Stomach smooth muscle (tissue), 2 donors: ENCODE measurements at regions not wholly inside any gene's neighbourhood (a gene's known extent, or its start where the extent isn't known, plus 50 kb on each side); places are given as distances from the start of the nearest gene placed in this dataset.
"Not testable (repeated sequence)": the region's sequence is repeated elsewhere in the genome, so short reads cannot be mapped to it uniquely, and the experiment has no call there.

Source experiments
- H3K27ac ChIP-seq: one replicate; pipeline ENCODE4 v1.7.0; 2013; ENCODE audit warnings: mild to moderate bottlenecking, low read length, inconsistent platforms
- H3K27me3 ChIP-seq, 2 donors: one replicate each; pipeline ENCODE4 v1.7.0; 2013; ENCODE audit warnings: low read length in 2 of 2; ENCODE audit not compliant: insufficient read depth in 2 of 2, control insufficient read depth in 1 of 2
- H3K36me3 ChIP-seq, 2 donors: one replicate each; pipeline ENCODE4 v1.7.0; 2013; ENCODE audit warnings: low read length in 2 of 2; ENCODE audit not compliant: control insufficient read depth in 2 of 2, insufficient read depth in 2 of 2
- H3K4me1 ChIP-seq: one replicate; pipeline ENCODE4 v1.7.0; 2013; ENCODE audit warnings: low read length; ENCODE audit not compliant: control insufficient read depth, insufficient read depth
- H3K4me3 ChIP-seq, 2 donors: one replicate each; pipeline ENCODE4 v1.7.0; 2013; ENCODE audit warnings: low read length in 2 of 2
- H3K9ac ChIP-seq, 2 donors: one replicate each; pipeline ENCODE4 v1.7.0; 2013; ENCODE audit warnings: low read length in 2 of 2, mild to moderate bottlenecking in 1 of 2
- H3K9me3 ChIP-seq, 2 donors: one replicate each; pipeline ENCODE4 v1.7.0; 2013; ENCODE audit warnings: low read length in 2 of 2; ENCODE audit not compliant: control insufficient read depth in 2 of 2
- donor health status: healthy.
- donor health status: Pancreatic carcinoma.

DNA sequence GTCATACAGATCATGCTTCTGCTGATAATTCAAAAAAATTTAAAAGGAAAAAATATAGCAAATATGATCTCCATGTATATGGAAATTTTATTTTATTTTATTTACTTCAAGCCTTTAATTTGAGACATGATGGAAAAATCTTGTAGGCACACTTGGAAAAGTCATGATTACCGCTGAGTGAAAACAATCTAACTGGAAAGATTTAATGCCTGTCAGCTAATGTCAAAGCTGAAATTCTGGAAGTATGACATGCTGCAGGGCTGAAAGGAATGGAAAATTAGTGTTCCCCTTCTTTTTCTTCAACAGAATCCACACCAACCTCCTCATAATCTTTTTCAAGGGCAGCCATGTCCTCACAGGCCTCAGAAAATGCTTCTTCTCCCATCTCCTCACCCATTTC, 58.2 kb downstream of the RPRM start:
- H3K4me3 ChIP-seq = no peak overlapping the region
- H3K9ac ChIP-seq = no peak overlapping the region
- no peaks in the 10 kb centered on the region for H3K4me1 ChIP-seq
- peaks cover 0 to 2% of the 10 kb centered on the region in 2 donors for H3K9me3 ChIP-seq
- no peak overlapping the region for H3K27ac ChIP-seq
- no peaks in the 10 kb centered on the region for H3K27me3 ChIP-seq
- no peaks in the 10 kb centered on the region for H3K36me3 ChIP-seq

DNA sequence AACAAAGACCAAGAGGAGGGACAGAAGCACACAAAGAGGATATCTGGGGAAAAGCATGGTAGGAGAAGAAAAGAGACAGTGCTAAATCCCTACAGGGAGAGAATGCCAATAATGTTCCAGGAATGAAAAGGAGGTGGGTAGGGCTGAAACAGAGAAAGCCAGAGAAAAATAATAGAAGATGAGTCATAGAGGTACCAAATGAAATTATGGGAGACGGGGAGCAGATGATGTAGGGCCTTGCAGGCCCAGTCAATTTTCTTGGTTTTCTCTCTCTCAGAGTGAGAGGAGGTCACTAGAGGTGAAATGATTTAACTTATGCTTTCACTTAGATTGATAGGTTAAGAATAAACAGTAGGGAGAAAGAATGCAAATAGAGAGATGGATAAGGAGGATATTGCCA, 61.5 kb downstream of the RPRM start:
- Histone ChIP-seq H3K36me3 (no peaks in the 10 kb centered on the region), H3K27ac (no peak overlapping the region), H3K27me3 (no peaks in the 10 kb centered on the region), H3K4me1 (no peaks in the 10 kb centered on the region), H3K9me3 (peaks cover 0 to 2% of the 10 kb centered on the region in 2 donors), H3K4me3 (no peak overlapping the region), H3K9ac (no peak overlapping the region)

DNA sequence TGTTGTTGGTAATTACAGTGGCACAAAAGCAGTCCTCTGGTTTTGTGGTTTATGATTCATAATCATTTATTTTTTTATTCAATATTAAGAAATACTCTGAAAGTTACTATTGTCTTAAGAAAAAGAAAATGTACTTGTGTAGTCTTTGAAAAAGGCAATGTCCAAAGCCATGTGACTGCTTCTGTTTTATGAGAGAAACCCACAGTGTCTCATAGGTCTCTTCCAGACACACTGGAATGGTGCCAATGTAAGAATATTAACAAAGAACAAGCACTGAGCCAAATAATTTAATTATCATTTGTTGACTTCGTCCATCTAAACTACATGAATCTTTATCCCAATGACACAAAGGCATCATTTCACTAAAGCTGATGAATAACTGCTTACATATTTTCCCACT, 62.5 kb downstream of the RPRM start:
- H3K4me1 ChIP-seq = no peaks in the 10 kb centered on the region
- no peaks in the 10 kb centered on the region for H3K36me3 ChIP-seq
- H3K27ac ChIP-seq = no peak overlapping the region
- H3K9me3 ChIP-seq = peaks cover 0 to under 1% of the 10 kb centered on the region in 2 donors
- no peak overlapping the region for H3K4me3 ChIP-seq
- no peaks in the 10 kb centered on the region for H3K27me3 ChIP-seq
- no peak overlapping the region for H3K9ac ChIP-seq

DNA sequence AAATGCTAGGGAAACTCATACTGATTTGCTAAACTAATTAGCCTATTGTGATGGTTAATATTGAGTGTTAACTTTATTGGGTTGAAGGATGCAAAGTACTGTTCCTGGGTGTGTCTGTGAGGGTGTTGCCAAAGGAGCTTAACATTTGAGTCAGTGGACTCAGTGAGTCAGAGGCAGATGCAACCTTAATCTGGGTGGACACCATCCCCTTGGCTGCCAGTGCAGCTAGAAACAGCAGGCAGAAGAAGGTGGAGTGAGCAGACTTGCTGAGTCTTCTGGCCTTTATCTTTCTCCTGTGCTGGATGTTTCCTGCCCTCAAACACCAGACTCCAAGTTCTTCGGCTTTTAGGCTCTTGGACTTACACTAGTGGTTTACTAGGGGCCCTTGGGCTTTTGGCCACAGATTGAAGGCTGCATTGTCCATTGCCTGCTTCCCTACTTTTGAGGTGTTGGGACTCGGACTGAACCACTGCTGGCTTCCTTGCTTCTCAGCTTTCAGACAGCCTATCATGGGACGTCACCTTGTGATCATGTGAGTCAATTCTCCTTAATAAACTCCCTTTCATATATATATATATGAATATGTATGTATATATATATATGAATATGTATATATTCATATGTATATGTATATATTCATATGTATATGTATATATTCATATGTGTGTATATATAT, 69.7 kb downstream of the RPRM start:
- Histone ChIP-seq H3K36me3 (no peaks in the 10 kb centered on the region), H3K27me3 (no peaks in the 10 kb centered on the region), H3K27ac (no peak overlapping the region), H3K9ac (no peak overlapping the region), H3K9me3 (no peaks in the 10 kb centered on the region), H3K4me3 (no peak overlapping the region), H3K4me1 (no peaks in the 10 kb centered on the region)

DNA sequence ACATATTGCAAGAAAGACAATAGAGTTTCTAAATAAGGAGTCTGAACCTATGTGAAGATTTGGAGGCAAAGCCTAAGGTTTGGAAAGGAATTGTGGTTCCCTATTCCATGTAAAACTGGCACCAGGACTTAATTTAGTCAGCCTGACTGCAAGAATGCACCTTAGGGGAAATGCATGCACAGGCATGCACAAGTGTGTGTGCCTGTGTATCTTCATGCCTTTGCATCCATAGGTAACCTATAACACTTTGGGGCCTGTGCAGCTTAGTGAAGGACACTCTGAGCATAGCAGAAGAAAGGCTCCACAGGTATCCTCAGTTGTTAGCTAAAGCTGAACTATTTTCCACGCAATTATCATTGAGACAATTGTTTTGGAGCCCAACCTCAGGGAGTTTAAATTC, 73.4 kb downstream of the RPRM start:
- H3K27me3 ChIP-seq = no peaks in the 10 kb centered on the region
- H3K27ac ChIP-seq = no peak overlapping the region
- H3K36me3 ChIP-seq = no peaks in the 10 kb centered on the region

DNA sequence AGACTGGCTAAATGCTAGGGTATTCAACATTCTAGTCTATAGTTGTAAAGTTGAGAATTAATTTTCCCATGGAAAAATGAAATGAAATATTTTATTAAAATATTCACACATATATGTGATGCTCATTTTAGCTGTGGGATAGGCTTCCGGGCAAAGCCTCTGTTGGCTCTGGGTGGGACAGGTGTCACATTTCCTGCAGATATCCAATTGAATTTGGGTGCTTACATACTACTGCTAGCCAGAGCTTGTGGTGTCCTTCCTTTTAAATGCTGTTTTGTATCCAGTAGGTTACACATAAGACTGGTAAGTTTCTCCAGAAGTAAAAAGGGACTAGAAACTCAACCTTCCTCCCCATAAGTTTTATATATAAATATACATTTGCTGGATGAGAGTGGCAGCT, 73.8 kb downstream of the RPRM start:
- H3K27me3 ChIP-seq = no peaks in the 10 kb centered on the region
- no peaks in the 10 kb centered on the region for H3K4me1 ChIP-seq
- H3K9me3 ChIP-seq = no peaks in the 10 kb centered on the region
- no peak overlapping the region for H3K4me3 ChIP-seq
- H3K9ac ChIP-seq = no peak overlapping the region
- no peak overlapping the region for H3K27ac ChIP-seq
- H3K36me3 ChIP-seq = no peaks in the 10 kb centered on the region

More for the DNA sequence above, 73.4 kb downstream of the RPRM start:
- Histone ChIP-seq H3K9me3 (no peaks in the 10 kb centered on the region), H3K4me1 (no peaks in the 10 kb centered on the region), H3K4me3 (no peak overlapping the region), H3K9ac (no peak overlapping the region)

DNA sequence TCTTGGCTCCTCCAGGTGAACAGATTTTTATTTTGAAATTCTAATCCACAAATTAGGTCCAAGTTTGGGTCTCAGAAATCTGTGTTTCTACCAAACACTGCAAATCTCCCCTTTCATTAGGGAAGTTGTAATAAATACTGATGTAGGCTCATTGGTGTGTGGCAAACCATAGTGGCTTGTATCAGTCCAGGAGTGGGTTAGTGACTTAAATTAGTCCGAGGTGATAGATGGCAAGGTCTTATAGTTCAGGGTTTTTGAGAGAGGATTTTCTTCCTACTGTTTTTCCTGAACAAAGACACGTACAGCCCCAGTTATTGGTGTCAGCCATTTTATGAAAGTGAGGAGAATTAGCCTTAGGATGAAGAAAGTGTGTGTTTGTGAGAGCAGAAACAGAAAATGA, 74.6 kb downstream of the RPRM start:
- no peak overlapping the region for H3K4me3 ChIP-seq
- no peaks in the 10 kb centered on the region for H3K9me3 ChIP-seq
- no peaks in the 10 kb centered on the region for H3K36me3 ChIP-seq
- no peaks in the 10 kb centered on the region for H3K4me1 ChIP-seq
- H3K27ac ChIP-seq = no peak overlapping the region
- no peaks in the 10 kb centered on the region for H3K27me3 ChIP-seq
- H3K9ac ChIP-seq = no peak overlapping the region

DNA sequence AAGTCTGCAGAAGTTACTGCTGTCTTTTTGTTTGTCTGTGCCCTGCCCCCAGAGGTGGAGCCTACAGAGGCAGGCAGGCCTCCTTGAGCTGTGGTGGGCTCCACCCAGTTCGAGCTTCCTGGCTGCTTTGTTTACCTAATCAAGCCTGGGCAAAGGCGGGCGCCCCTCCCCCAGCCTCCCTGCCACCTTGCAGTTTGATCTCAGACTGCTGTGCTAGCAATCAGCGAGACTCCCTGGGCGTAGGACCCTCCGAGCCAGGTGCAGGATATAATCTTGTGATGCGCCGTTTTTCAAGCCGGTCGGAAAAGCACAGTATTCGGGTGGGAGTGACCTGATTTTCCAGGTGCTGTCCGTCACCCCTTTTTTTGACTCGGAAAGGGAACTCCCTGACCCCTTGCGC, 75.2 kb downstream of the RPRM start:
- H3K9me3 ChIP-seq, H3K4me1 ChIP-seq, H3K27ac ChIP-seq, H3K27me3 ChIP-seq, H3K36me3 ChIP-seq, H3K4me3 ChIP-seq, H3K9ac ChIP-seq: not testable (repeated sequence)

DNA sequence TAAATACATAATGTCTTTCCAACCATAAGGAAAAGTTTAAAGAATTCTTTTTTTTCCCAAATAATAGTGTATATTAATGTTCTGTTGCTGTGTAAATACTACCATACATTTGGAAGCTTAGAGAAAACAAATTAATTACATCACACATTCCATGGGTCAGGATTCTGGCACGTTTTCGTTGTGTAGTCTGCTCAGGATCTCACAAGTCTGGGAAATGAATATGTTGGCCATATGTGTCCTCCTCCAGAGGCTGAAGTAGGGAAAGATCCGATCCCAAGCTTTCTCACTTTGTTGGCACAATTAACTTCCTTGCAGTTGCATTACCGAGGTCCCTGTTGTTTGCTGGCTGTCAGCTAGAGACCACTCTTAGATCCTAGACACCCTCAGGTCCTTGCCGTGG, 83.9 kb downstream of the RPRM start:
- H3K27ac ChIP-seq = no peak overlapping the region
- no peaks in the 10 kb centered on the region for H3K27me3 ChIP-seq
- no peaks in the 10 kb centered on the region for H3K9me3 ChIP-seq
- H3K4me3 ChIP-seq = no peak overlapping the region
- H3K9ac ChIP-seq = no peak overlapping the region
- no peaks in the 10 kb centered on the region for H3K4me1 ChIP-seq
- H3K36me3 ChIP-seq = no peaks in the 10 kb centered on the region

DNA sequence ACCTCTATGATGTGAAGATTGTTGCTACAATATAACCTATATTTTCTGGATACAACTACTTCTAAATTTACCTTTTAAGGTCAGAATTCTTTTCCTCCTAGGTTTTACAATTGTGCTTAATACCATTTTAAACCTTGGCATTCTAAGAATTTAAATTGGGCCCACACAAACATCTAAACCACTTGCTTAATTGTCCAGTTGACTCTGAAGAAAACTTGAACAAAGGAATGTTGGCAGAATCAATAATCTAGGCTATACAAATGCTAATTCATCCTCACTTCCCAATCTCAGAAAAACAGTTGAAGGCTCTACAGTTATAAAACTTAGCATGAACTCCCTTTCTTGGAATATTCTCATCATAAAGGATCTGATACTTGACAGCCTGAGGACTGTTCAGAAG, 84.3 kb downstream of the RPRM start:
- Histone ChIP-seq H3K9me3 (no peaks in the 10 kb centered on the region), H3K4me1 (no peaks in the 10 kb centered on the region), H3K36me3 (no peaks in the 10 kb centered on the region), H3K27me3 (no peaks in the 10 kb centered on the region), H3K27ac (no peak overlapping the region), H3K4me3 (no peak overlapping the region), H3K9ac (no peak overlapping the region)

DNA sequence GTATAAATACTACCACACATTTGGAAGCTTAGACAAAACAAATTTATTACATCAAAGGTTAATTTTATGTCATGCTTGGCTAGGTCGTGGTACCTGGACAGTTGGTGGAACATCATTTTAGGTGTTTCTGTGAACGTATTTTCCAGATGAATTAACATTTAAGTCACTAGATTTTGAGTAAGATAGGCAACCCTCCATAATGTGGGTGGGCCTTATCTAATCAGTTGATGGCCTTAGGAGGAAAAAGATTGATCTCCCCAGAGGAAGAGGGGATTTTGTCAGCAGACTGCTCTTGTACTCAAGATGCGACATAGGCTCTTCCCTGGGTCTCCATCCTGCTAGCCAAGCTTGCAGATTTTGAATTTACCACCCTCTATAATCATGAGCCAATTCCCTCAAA, 85.0 kb downstream of the RPRM start:
- Histone ChIP-seq H3K36me3 (no peaks in the 10 kb centered on the region), H3K9me3 (no peaks in the 10 kb centered on the region), H3K27me3 (no peaks in the 10 kb centered on the region), H3K27ac (no peak overlapping the region), H3K9ac (no peak overlapping the region), H3K4me1 (no peaks in the 10 kb centered on the region), H3K4me3 (no peak overlapping the region)
